Neuronal stem cell (in vitro differentiated cells): ENCODE measurements at regions not wholly inside any gene's neighbourhood (a gene's known extent, or its start where the extent isn't known, plus 50 kb on each side); places are given as distances from the start of the nearest gene placed in this dataset.

Experiments used
- DNase-seq: peaks from one replicate; pipeline ENCODE4 v3.0.0-alpha.2; 2013; ENCODE audit warnings: low spot score
- H2AFZ ChIP-seq: one replicate; pipeline ENCODE4 v1.6.1; 2013; ENCODE audit warnings: mild to moderate bottlenecking, low read length, inconsistent platforms
- H2AK5ac ChIP-seq: 2 replicates; pipeline ENCODE4 v1.6.1; 2013; ENCODE audit warnings: low read depth, mild to moderate bottlenecking, inconsistent platforms, low read length, moderate library complexity, mixed read lengths
- H2BK120ac ChIP-seq: 2 replicates; pipeline ENCODE4 v1.6.1; 2013; ENCODE audit warnings: low read depth, mild to moderate bottlenecking, inconsistent platforms, low read length, moderate library complexity, mixed read lengths
- H2BK12ac ChIP-seq: one replicate; pipeline ENCODE4 v1.6.1; 2013; ENCODE audit warnings: low read length, inconsistent platforms
- H2BK15ac ChIP-seq: 2 replicates; pipeline ENCODE4 v1.6.1; 2013; ENCODE audit warnings: mild to moderate bottlenecking, low read length, inconsistent platforms, mixed read lengths
- H2BK5ac ChIP-seq: one replicate; pipeline ENCODE4 v1.6.1; 2013; ENCODE audit warnings: inconsistent platforms, mild to moderate bottlenecking, low read length, moderate library complexity
- H3K14ac ChIP-seq: one replicate; pipeline ENCODE4 v1.6.1; 2013; ENCODE audit warnings: low read length, inconsistent platforms
- H3K18ac ChIP-seq: 2 replicates; pipeline ENCODE4 v1.6.1; 2013; ENCODE audit warnings: low read length, inconsistent platforms
- H3K23ac ChIP-seq: 2 replicates; pipeline ENCODE4 v1.6.1; 2013; ENCODE audit warnings: low read depth, mild to moderate bottlenecking, mixed read lengths, low read length, inconsistent platforms; ENCODE audit not compliant: poor library complexity
- H3K27ac ChIP-seq: replicated peaks from 3 replicates; pipeline ENCODE4 v1.5.1; 2013; ENCODE audit warnings: low read length, inconsistent platforms
- H3K27me3 ChIP-seq, 3 experiments: 2 replicates each; pipeline ENCODE4 v1.6.1; 2013; ENCODE audit warnings: low read length in 3 of 3, mild to moderate bottlenecking in 2 of 3, inconsistent platforms in 1 of 3, low read depth in 1 of 3, mixed read lengths in 1 of 3, moderate library complexity in 1 of 3; ENCODE audit not compliant: control insufficient read depth in 3 of 3, insufficient read depth in 3 of 3
- H3K36me3 ChIP-seq, 2 donors: replicated peaks in 1 of 2; 2 replicates each; pipeline ENCODE4 v1.6.1; 2013; ENCODE audit warnings: low read length in 2 of 2; ENCODE audit not compliant: control insufficient read depth in 2 of 2, insufficient read depth in 2 of 2
- H3K4ac ChIP-seq: 2 replicates; pipeline ENCODE4 v1.6.1; 2013; ENCODE audit warnings: inconsistent platforms, mild to moderate bottlenecking, low read length, moderate library complexity
- H3K4me1 ChIP-seq, 2 donors: 1 replicate in 1 of 2; 2 replicates in 1 of 2; pipeline ENCODE4 v1.6.1; 2013; ENCODE audit warnings: low read length in 2 of 2, low read depth in 1 of 2; ENCODE audit not compliant: control insufficient read depth in 2 of 2, insufficient read depth in 1 of 2
- H3K4me2 ChIP-seq: one replicate; pipeline ENCODE4 v1.6.1; 2013; ENCODE audit warnings: mild to moderate bottlenecking, low read length, inconsistent platforms; ENCODE audit not compliant: insufficient read depth, poor library complexity, severe bottlenecking
- H3K4me3 ChIP-seq, 2 donors: 2 replicates each; pipeline ENCODE4 v1.5.1; 2013; ENCODE audit warnings: low read length in 2 of 2, mild to moderate bottlenecking in 2 of 2, inconsistent platforms in 1 of 2, moderate library complexity in 1 of 2
- H3K79me1 ChIP-seq: one replicate; pipeline ENCODE4 v1.6.1; 2013; ENCODE audit warnings: low read depth, mild to moderate bottlenecking, inconsistent platforms, low read length, moderate library complexity
- H3K9ac ChIP-seq: one replicate; pipeline ENCODE4 v1.6.1; 2013; ENCODE audit warnings: mild to moderate bottlenecking, low read depth, low read length, inconsistent platforms; ENCODE audit not compliant: poor library complexity
- H3K9me3 ChIP-seq, 2 donors: replicated peaks in 1 of 2; 2 replicates each; pipeline versions ENCODE3 to v1.6.1; 2013; ENCODE audit warnings: low read length in 2 of 2, mild to moderate bottlenecking in 2 of 2, inconsistent platforms in 1 of 2, low read depth in 1 of 2, mixed read lengths in 1 of 2, moderate library complexity in 1 of 2; ENCODE audit not compliant: control insufficient read depth in 2 of 2, insufficient read depth in 1 of 2
- H4K8ac ChIP-seq: one replicate; pipeline ENCODE4 v1.6.1; 2013; ENCODE audit warnings: low read depth, mild to moderate bottlenecking, inconsistent platforms, low read length, moderate library complexity
- H4K91ac ChIP-seq: one replicate; pipeline ENCODE4 v1.6.1; 2013; ENCODE audit warnings: low read length, low read depth, mild to moderate bottlenecking, inconsistent platforms; ENCODE audit not compliant: poor library complexity
- WGBS, 2 donors: extraction: QIAGEN DNeasy Blood & Tissue Kit; methylation state at CpG; one replicate each; pipeline ENCODE4 v1.1.7; 2013; ENCODE audit warnings: missing lambda C conversion rate in 2 of 2, mixed read lengths in 1 of 2; ENCODE audit not compliant: insufficient read length in 2 of 2, insufficient replicate concordance in 1 of 2; ENCODE audit errors: extremely low coverage in 2 of 2; 5-methylcytosine and 5-hydroxymethylcytosine counted together

- no peaks in the 10 kb centered on the region for H3K9me3 ChIP-seq
- H4K91ac ChIP-seq = no peak overlapping the region
- H2BK15ac ChIP-seq = no peak overlapping the region
- H3K27ac ChIP-seq = no peak overlapping the region
- no peak overlapping the region for H2BK120ac ChIP-seq
- no peak overlapping the region for H3K9ac ChIP-seq
- H3K27me3 ChIP-seq = no peaks in the 10 kb centered on the region
- no peak overlapping the region for H3K4ac ChIP-seq
- no peaks in the 10 kb centered on the region for H3K79me1 ChIP-seq
- no peak overlapping the region for H3K23ac ChIP-seq
- H2AFZ ChIP-seq = no peak overlapping the region
- no peak overlapping the region for H3K4me3 ChIP-seq
- no peak overlapping the region for H2BK5ac ChIP-seq
- DNase-seq = no peak
- WGBS, 2 donors = no CpG with 5 or more reads among the region's 1 CpG
- H2AK5ac ChIP-seq = no peak overlapping the region
- no peak overlapping the region for H2BK12ac ChIP-seq
- H3K4me1 ChIP-seq = no peaks in the 10 kb centered on the region
- H3K4me2 ChIP-seq = no peak overlapping the region
- H3K18ac ChIP-seq = no peak overlapping the region
- H4K8ac ChIP-seq = no peak overlapping the region
- H3K14ac ChIP-seq = no peak overlapping the region
- H3K36me3 ChIP-seq = no peaks in the 10 kb centered on the region
These were observed 278.5 kb downstream of the MRPL39 start for GRCh38 chr21:25328736-25329135.

GRCh38 chr21:25326181-25326580, 281.1 kb downstream of the MRPL39 start:
- Histone ChIP-seq H4K8ac (no peak overlapping the region), H3K27me3 (no peaks in the 10 kb centered on the region), H3K4me1 (no peaks in the 10 kb centered on the region), H3K4ac (no peak overlapping the region), H3K14ac (no peak overlapping the region), H3K4me2 (no peak overlapping the region), H4K91ac (no peak overlapping the region), H3K9ac (no peak overlapping the region), H3K18ac (no peak overlapping the region), H2BK15ac (no peak overlapping the region), H3K79me1 (no peaks in the 10 kb centered on the region), H2BK120ac (no peak overlapping the region), H3K27ac (no peak overlapping the region), H3K23ac (no peak overlapping the region), H3K9me3 (no peaks in the 10 kb centered on the region), H3K36me3 (no peaks in the 10 kb centered on the region), H2AFZ (no peak overlapping the region), H3K4me3 (no peak overlapping the region), H2BK12ac (no peak overlapping the region), H2AK5ac (no peak overlapping the region), H2BK5ac (no peak overlapping the region)
- WGBS, 2 donors = no CpG with 5 or more reads among the region's 2 CpGs
- no peak for DNase-seq

DNA sequence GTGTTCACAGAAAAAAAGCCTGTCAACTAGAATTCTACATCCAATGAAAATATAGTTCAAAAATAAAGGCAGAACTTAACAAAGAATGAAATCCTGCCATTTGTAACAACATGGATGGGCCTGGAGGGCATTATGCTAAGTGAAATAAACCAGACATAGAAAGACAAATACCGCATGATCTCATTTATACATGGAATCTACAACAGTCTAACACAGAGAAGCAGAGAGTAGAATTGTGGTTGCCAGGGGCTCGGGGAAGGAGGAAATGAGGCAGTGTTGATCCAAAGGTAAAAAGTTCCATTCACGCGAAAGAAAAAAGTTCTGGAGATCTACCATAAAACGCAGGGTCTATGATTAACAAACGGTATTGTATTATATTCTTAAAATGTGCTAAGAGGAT, 282.6 kb downstream of the MRPL39 start:
- Histone ChIP-seq H3K36me3 (no peaks in the 10 kb centered on the region), H3K79me1 (no peaks in the 10 kb centered on the region), H2BK120ac (no peak overlapping the region), H4K91ac (no peak overlapping the region), H3K4ac (no peak overlapping the region), H2BK12ac (no peak overlapping the region), H3K18ac (no peak overlapping the region), H2AK5ac (no peak overlapping the region), H2BK5ac (no peak overlapping the region), H3K27me3 (no peaks in the 10 kb centered on the region), H3K23ac (no peak overlapping the region), H2AFZ (no peak overlapping the region), H4K8ac (no peak overlapping the region), H3K4me3 (no peak overlapping the region), H3K27ac (no peak overlapping the region), H3K4me1 (no peaks in the 10 kb centered on the region), H2BK15ac (no peak overlapping the region), H3K4me2 (no peak overlapping the region), H3K9me3 (no peaks in the 10 kb centered on the region), H3K9ac (no peak overlapping the region), H3K14ac (no peak overlapping the region)
- WGBS, 2 donors = no CpG with 5 or more reads among the region's 6 CpGs
- DNase-seq = no peak

GRCh38 chr21:25323356-25323949, 283.8 kb downstream of the MRPL39 start:
- Histone ChIP-seq H3K79me1 (no peaks in the 10 kb centered on the region), H3K4ac (no peak overlapping the region), H4K8ac (no peak overlapping the region), H2BK15ac (no peak overlapping the region), H3K4me3 (no peak overlapping the region), H3K4me2 (no peak overlapping the region), H3K14ac (no peak overlapping the region), H2AFZ (no peak overlapping the region), H3K27me3 (no peaks in the 10 kb centered on the region), H3K9ac (no peak overlapping the region), H3K4me1 (no peaks in the 10 kb centered on the region), H4K91ac (no peak overlapping the region), H2AK5ac (no peak overlapping the region), H3K9me3 (no peaks in the 10 kb centered on the region), H3K23ac (no peak overlapping the region), H2BK120ac (no peak overlapping the region), H2BK5ac (no peak overlapping the region), H2BK12ac (no peak overlapping the region), H3K18ac (no peak overlapping the region), H3K36me3 (no peaks in the 10 kb centered on the region), H3K27ac (no peak overlapping the region)
- no peak for DNase-seq
- WGBS, 2 donors = no CpG with 5 or more reads among the region's 7 CpGs
